Stimulated activated naive CD8-positive, alpha-beta T cell treated with anti-CD3 and anti-CD28 coated beads, Interleukin-15, Interleukin-2, amounts not matched to agents 100 U/mL and 50 U/mL, for 24 hours (primary cell): ENCODE measurements at regions not wholly inside any gene's neighbourhood (a gene's known extent, or its start where the extent isn't known, plus 50 kb on each side); places are given as distances from the start of the nearest gene placed in this dataset.
"Not testable (repeated sequence)": the region's sequence is repeated elsewhere in the genome, so short reads cannot be mapped to it uniquely, and the experiment has no call there.

Experiments used
- ATAC-seq: fragments of 150-1000 bp; cut with Tn5 transposase; one replicate; pipeline ENCODE4 v1.10.0; 2021
- DNase-seq: peaks from one replicate; pipeline ENCODE4 v3.0.0; 2021

GRCh38 chr9:24846248-24846912, 300.7 kb upstream of the IZUMO3 start:
- ATAC-seq = no peak
- no peak for DNase-seq

- no peak for DNase-seq
- ATAC-seq = no peak
Measured at GRCh38 chr9:24844217-24844616, 298.5 kb upstream of the IZUMO3 start.

- DNase-seq (no peak), ATAC-seq (no peak)
Measured at GRCh38 chr9:24841993-24842392, 296.3 kb upstream of the IZUMO3 start.

GRCh38 chr9:24832307-24832706, 286.6 kb upstream of the IZUMO3 start:
- DNase-seq = no peak
- ATAC-seq = no peak

GRCh38 chr9:24828687-24829086, 283.0 kb upstream of the IZUMO3 start:
- ATAC-seq (no peak), DNase-seq (no peak)

- DNase-seq = no peak
- no peak for ATAC-seq
Measured at GRCh38 chr9:24824607-24825006, 278.9 kb upstream of the IZUMO3 start.

GRCh38 chr9:24820196-24820595, 274.5 kb upstream of the IZUMO3 start:
- ATAC-seq = no peak
- DNase-seq = no peak

- DNase-seq = no peak
- ATAC-seq = no peak
Measured at GRCh38 chr9:24817756-24818155, 272.1 kb upstream of the IZUMO3 start.

- ATAC-seq = no peak
Measured at GRCh38 chr9:24816006-24816405, 270.3 kb upstream of the IZUMO3 start.

GRCh38 chr9:24801344-24801743, 255.6 kb upstream of the IZUMO3 start:
- DNase-seq = no peak

More at GRCh38 chr9:24816006-24816405, 270.3 kb upstream of the IZUMO3 start:
- no peak for DNase-seq

GRCh38 chr9:24793787-24794186, 248.1 kb upstream of the IZUMO3 start:
- DNase-seq = no peak
- ATAC-seq = no peak

More at GRCh38 chr9:24801344-24801743, 255.6 kb upstream of the IZUMO3 start:
- no peak for ATAC-seq

GRCh38 chr9:24776226-24776625, 230.5 kb upstream of the IZUMO3 start:
- DNase-seq (no peak), ATAC-seq (no peak)

- not testable (repeated sequence) for DNase-seq, ATAC-seq
Measured at GRCh38 chr9:24774199-24774598, 228.5 kb upstream of the IZUMO3 start.

GRCh38 chr9:24766081-24766480, 220.4 kb upstream of the IZUMO3 start:
- DNase-seq (no peak), ATAC-seq (no peak)

- ATAC-seq (no peak), DNase-seq (no peak)
Measured at GRCh38 chr9:24765025-24765756, 219.5 kb upstream of the IZUMO3 start.

GRCh38 chr9:24738421-24738961, 192.8 kb upstream of the IZUMO3 start:
- DNase-seq = no peak
- no peak for ATAC-seq

- ATAC-seq (no peak), DNase-seq (no peak)
Measured at GRCh38 chr9:24731754-24732153, 186.1 kb upstream of the IZUMO3 start.

- DNase-seq = no peak
- no peak for ATAC-seq
Measured at GRCh38 chr9:24721621-24722020, 175.9 kb upstream of the IZUMO3 start.

GRCh38 chr9:24712206-24712605, 166.5 kb upstream of the IZUMO3 start:
- ATAC-seq (no peak), DNase-seq (no peak)

GRCh38 chr9:24708814-24709213, 163.1 kb upstream of the IZUMO3 start:
- ATAC-seq = no peak
- no peak for DNase-seq

GRCh38 chr9:24698881-24699518, 153.3 kb upstream of the IZUMO3 start:
- no peak for DNase-seq
- no peak for ATAC-seq

- ATAC-seq (no peak), DNase-seq (no peak)
Measured at GRCh38 chr9:24672336-24672735, 126.6 kb upstream of the IZUMO3 start.

GRCh38 chr9:24657387-24657786, 111.7 kb upstream of the IZUMO3 start:
- no peak for ATAC-seq

More at GRCh38 chr9:24657387-24657786, 111.7 kb upstream of the IZUMO3 start:
- no peak for DNase-seq
